ENCODE measurements at regions not wholly inside any gene's neighbourhood (a gene's known extent, or its start where the extent isn't known, plus 50 kb on each side); places are given as distances from the start of the nearest gene placed in this dataset.

- Histone ChIP-seq H3K9me3 (ENCODE audit: low read length) (no peaks in the 10 kb centered on the region), H3K4me2 (ENCODE audit: low read length) (no peak overlapping the region), H2AFZ (ENCODE audit: low read depth, low read length) (no peak overlapping the region), H3K4me3 (ENCODE audit: low read length) (no peak overlapping the region), H3K36me3 (ENCODE audit: insufficient read depth, low read length) (no peaks in the 10 kb centered on the region), H4K20me1 (ENCODE audit: insufficient read depth) (no peaks in the 10 kb centered on the region), H3K27me3 (ENCODE audit: insufficient read depth, low read depth, low read length) (no peaks in the 10 kb centered on the region), H3F3A (ENCODE audit: insufficient read depth, low read length, poor library complexity, severe bottlenecking) (no peaks in the 10 kb centered on the region), H3K79me2 (replicated peaks; ENCODE audit: insufficient read depth, low read length) (no peaks in the 10 kb centered on the region), H3K27ac (ENCODE audit: low read length) (no peak overlapping the region), H3K9ac (ENCODE audit: low read length) (no peak overlapping the region), H3K9me2 (ENCODE audit: insufficient read depth, low read length) (no peaks in the 10 kb centered on the region)
- TF ChIP-seq RAD21 (conservative IDR thresholded peaks at IDR 0.05) = no peak
- TF ChIP-seq SMC3 (conservative IDR thresholded peaks at IDR 0.05; ENCODE audit: poor library complexity) = no peak
- no peak for TF ChIP-seq MXI1 (conservative IDR thresholded peaks at IDR 0.05; ENCODE audit: poor library complexity, severe bottlenecking)
- TF ChIP-seq REST (IDR thresholded peaks at IDR 0.05; ENCODE audit: borderline replicate concordance) = no peak
- TF ChIP-seq TAF1 (IDR thresholded peaks at IDR 0.05; ENCODE audit: low read depth) = no peak
- TF ChIP-seq POLR2AphosphoS5 (IDR thresholded peaks at IDR 0.05) = no peak
- no peak for TF ChIP-seq EZH2 (IDR thresholded peaks at IDR 0.05; ENCODE audit: borderline replicate concordance, insufficient read depth, low read length, poor library complexity, severe bottlenecking)
- no peak for TF ChIP-seq EP300 (conservative IDR thresholded peaks at IDR 0.05; ENCODE audit: poor library complexity, severe bottlenecking)
- no peak for TF ChIP-seq CTCF (IDR thresholded peaks at IDR 0.05; ENCODE audit: poor library complexity, severe bottlenecking)
Measured at GRCh38 chr7:41367967-41368882, 334.7 kb downstream of the INHBA start.

GRCh38 chr7:41351091-41351490, 351.8 kb downstream of the INHBA start:
- Histone ChIP-seq H3K4me2 (ENCODE audit: low read length) (no peak overlapping the region), H2AFZ (ENCODE audit: low read depth, low read length) (no peak overlapping the region), H3K27ac (ENCODE audit: low read length) (no peak overlapping the region), H3K9me2 (ENCODE audit: insufficient read depth, low read length) (no peaks in the 10 kb centered on the region), H3K9ac (ENCODE audit: low read length) (no peak overlapping the region), H3K4me3 (ENCODE audit: low read length) (no peak overlapping the region), H3K79me2 (replicated peaks; ENCODE audit: insufficient read depth, low read length) (no peaks in the 10 kb centered on the region), H3K36me3 (ENCODE audit: insufficient read depth, low read length) (no peaks in the 10 kb centered on the region), H3K9me3 (ENCODE audit: low read length) (no peaks in the 10 kb centered on the region), H3K27me3 (ENCODE audit: insufficient read depth, low read depth, low read length) (no peaks in the 10 kb centered on the region), H3F3A (ENCODE audit: insufficient read depth, low read length, poor library complexity, severe bottlenecking) (no peaks in the 10 kb centered on the region), H4K20me1 (ENCODE audit: insufficient read depth) (no peaks in the 10 kb centered on the region)
- no peak for TF ChIP-seq POLR2AphosphoS5 (IDR thresholded peaks at IDR 0.05)
- no peak for TF ChIP-seq EP300 (conservative IDR thresholded peaks at IDR 0.05; ENCODE audit: poor library complexity, severe bottlenecking)

Data from neural cell (in vitro differentiated cells).